ENCODE measurements at regions not wholly inside any gene's neighbourhood (a gene's known extent, or its start where the extent isn't known, plus 50 kb on each side); places are given as distances from the start of the nearest gene placed in this dataset.

DNA sequence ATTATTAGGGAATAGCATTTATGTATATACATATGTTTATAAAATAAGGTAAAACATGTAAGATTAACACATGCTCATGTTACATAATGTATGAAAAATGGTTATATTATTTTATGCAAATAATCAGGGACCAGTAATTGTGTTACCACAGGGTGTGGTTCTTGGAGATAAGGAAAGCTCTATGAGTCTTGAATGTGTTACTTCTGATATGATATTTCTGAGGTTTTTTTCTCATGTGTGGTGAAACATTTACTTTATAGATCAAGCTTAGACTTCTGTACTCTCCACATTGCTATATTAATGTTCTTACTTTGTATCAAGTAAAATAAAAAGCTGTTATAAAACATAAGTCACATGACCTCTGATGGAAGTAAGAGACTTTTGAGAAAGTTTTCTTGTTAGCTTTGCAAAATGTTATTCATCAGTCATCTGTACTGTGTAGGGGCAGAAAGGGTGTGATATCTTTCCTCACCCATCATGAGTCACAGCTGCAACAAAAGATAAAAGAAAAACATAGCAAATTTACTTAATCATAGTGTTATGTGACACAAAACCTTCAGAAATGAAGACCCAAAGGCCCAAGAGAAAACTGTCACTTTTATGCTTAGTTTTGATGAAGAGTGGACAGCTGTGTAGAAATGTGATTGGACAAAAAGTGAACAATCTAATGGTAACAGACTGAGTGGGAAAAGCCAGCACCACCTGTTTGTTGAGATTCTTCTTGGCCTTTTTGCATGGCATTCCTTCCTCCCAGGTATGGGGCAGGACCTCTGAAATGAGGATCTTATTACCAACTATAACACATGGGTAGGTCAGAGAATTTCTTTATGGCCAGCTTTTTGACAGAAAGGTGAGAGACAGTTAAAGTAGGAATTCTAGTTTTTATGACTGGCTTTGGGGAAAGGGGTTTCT is 632.3 kb downstream of the PDHA2 start:
- TF ChIP-seq POLR2A (IDR thresholded peaks at IDR 0.05; ENCODE audit: low read depth, low read length), result no peak
- no peak for TF ChIP-seq TAF1 (IDR thresholded peaks at IDR 0.05; ENCODE audit: borderline replicate concordance, low read depth, low read length)
- TF ChIP-seq POLR2AphosphoS5 (IDR thresholded peaks at IDR 0.05; ENCODE audit: low read depth, low read length), result no peak
